CD4-positive, alpha-beta T cell treated with Interleukin-10 for 1 hour (primary cell): ENCODE measurements at regions not wholly inside any gene's neighbourhood (a gene's known extent, or its start where the extent isn't known, plus 50 kb on each side); places are given as distances from the start of the nearest gene placed in this dataset.

Source experiments
- DNase-seq: peaks from one replicate; pipeline ENCODE4 v3.0.0-alpha.2; 2020

DNA sequence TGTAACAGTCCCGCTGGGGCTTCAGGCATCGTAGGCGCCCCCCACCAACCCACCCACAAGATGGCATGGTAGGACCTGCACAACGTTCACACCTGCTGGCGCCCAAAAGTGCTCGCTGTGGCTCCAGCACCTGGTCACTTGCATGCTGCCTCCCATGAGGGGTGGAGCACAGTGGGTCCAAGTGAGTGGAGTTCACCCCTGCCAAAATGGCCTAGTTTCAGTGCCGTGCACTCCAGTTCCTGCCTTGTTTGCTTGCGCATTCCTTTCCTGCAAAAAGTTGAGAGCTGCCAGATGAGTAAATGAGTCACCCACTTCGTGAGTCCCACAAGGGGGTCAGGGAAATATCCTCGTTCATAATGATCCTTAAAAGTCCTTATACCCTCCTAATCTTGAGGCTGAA is 788.7 kb upstream of the DPPA4 start:
- DNase-seq = no peak

DNA sequence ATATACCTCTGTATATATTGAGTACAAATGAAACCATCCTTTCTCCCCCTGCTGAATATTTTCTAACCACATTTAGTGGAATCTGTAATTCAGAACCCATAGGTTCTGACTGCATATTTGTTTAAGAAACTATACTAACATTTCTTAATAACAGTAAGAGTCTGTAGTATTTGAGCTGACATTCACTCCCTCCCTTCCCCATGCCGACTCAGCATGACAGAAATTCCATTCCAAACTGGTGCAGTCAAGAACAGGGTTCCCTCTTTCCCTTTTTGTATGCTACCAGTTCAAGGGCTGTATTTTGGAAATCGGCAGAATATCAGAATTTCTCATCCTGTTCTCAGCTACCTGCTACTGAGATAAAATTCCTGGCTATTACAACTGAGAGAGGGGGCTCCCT is 796.6 kb upstream of the DPPA4 start:
- DNase-seq = no peak

DNA sequence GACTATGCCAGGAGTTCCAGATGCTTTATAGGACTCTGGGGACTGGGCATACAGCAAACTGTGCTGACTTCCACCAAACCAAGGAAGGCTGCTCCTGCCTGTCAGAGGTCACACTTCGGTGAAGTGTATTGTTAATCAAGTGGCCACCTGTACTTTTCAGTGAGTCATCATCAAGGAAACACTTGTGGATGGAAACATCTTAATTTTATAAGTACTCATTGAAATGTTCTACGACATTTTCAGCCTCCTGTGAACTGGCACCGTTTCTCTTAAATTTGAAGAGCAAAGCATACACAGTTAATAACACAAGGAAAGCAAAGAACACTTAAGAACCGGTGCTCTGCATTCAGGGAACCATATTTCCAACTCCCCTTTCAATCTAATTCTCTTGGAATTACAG is 801.7 kb upstream of the DPPA4 start:
- no peak for DNase-seq

DNA sequence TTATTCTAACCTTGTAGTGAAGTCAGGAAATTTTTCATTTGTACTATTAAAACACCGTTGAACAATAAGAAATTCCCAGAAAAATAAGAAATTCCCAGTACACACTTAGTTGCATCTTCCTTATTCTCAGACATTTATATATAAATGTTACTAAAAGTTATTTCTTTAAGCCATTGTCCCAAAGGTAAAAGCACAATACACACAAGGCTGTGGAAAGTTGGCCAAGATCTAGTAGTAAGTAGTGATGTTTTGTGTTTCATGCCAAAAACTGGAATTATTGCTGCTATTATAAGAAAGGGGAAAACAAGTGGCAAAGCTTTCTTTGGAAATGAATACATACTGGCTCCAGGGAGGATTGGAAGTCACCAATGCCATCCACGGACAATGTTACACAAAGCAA is 802.5 kb upstream of the DPPA4 start:
- no peak for DNase-seq

DNA sequence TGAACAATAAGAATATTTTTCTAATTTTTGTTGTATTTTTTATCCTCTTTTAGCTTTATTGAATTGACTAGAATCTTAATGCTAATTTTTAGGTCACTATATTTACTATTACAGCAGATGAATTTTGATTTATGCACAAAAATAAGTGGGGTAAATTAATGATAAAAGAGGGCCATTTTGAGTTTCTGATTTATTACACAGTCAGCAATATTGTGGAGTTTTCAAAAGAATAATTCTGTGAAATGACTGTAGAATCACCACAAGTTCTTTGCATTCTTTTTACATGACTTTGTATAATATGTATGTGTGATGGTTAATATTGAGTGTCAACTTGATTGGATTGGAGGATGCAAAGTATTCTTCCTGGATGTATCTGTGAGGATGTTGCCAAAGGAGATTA is 812.4 kb upstream of the DPPA4 start:
- no peak for DNase-seq

DNA sequence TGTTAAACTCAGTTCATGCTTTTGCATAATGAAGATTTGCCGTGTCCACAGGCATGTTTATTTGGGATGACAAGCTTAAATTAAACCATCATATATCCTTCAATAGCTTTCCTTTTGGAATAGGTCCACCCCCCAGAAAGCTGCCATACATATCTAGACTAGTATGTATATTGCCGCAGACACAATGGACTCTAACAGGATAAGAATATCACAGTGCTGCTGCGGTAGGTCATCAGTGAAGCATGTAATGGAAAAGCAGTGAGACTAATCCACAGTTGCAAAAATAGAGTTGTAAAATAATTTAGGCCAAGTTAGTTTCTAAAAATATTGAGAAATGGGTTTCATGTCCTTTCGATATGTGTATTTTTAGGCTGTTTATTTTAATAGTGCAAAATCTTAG is 819.9 kb upstream of the DPPA4 start:
- no peak for DNase-seq

DNA sequence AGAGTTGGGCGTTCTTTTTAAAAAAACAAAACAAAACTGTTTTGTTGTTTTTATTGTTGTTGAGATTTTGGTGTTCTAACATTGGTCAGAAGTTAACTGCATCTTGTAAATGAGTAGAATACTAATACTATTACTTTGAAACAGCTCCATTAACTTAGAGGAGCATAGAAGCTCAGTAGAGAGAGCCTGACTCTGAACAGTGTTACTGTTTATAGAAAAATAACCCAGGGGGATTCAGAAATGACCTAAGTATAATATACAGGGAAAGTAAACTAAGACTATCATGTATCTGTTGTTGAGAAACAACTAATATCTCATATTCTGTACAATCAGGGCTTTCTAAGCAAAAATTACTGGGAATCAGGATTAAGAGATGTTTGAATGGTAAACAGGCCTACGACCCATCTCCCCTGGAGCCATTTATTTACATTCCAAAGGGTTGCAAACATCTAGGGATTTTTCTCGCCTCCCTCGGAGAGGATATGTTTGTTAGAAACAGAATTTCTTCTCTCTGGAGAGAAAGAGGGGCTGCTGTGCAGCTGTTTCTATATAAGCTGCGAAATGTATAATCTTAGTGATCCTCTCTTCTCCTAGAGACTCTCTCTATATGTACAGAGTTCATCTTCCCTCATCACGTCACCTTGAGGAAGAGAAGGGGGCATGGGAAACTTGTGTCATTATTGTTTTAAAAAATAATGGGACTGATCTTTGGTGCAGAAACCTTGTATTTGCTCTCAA is 827.5 kb upstream of the DPPA4 start:
- no peak for DNase-seq

DNA sequence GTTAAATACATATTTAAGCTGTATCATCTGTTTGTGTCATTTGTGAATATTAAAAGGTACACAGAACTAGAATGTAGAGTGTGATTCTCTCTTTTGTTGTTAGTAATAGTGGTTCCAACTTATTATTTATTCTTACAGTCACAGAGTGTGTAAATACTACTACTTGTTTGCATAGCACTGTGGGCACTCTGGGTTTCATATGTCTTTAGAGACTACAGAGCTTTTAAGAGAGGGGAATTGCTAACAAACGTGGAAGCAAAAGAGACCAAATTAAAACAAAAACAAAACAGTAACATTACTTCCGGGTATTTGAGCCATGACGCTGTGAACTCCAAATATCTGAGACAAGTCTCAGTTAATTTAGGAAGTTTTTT is 828.0 kb upstream of the DPPA4 start:
- no peak for DNase-seq

DNA sequence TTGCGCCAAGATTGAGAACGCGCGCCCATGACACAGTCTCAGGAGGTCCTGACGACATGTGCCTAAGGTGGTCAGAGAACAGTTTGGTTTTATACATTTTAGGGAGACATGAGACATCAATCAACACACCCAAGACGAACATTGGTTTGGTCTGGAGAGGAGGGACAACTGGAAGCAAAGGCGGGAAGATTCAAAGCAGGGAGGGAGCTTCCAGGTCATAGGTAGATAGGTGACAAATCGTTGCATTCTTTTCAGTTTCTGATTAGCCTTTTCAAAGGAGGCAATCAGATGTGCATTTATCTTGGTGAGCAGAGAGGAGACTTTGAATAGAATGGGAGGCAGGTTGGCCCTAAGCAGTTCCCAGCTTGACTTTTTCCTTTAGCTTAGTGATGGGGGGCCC is 828.4 kb upstream of the DPPA4 start:
- no peak for DNase-seq

DNA sequence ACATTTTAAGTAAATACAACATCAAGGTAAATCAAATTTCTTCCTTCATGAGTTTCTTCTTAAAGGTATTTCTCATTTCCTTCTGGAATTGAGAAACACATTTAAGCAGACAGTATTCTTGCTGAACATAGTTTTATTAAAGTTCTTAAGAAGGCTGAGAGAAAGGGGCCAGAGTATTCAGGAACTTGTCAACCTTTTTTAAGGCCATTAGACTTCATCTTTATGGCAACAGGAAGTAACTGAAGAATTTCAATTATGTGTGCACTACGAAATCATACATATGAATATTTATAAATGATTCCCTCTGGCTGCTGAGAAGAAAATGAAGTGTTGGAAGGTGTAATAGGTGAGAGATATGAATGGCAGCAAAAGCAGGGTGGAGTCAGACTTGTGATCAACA is 829.4 kb upstream of the DPPA4 start:
- no peak for DNase-seq

DNA sequence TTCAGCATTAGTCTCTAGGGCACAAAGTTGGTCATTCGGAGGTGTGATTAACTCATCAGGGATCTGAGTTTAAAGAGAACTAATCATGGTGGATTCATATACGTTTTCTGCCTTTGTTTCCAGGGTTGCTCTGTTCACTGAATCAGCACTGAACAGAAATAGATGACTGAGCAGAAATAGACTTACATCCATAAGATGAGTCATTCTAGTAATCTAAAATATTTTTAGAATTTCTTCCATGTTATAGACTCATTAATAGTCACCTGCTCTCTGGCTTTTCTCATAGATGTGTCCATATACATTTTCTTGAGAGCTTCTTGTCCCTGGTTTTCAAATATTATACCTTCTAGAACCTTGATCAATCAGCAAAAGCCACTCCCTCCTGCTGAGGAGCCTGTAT is 837.6 kb upstream of the DPPA4 start:
- DNase-seq = no peak

DNA sequence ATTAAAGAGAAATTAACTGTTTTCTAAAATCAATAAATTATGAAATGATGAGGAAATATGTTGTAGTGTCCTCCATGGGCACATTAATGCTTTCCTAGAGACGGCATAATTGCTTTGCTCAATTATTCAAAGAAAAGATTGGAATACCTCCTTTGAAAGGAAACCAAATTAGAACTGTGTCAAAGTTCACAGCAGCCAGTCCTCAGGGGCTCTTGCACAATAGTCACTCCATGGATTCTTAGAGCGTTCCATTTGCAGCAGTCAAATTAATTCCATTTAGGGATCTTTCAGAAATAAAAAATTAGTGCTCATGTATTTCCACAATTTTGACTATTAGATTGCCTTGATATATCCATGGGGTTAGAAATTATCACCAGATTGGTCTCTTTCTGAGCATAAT is 841.6 kb upstream of the DPPA4 start:
- DNase-seq = no peak

DNA sequence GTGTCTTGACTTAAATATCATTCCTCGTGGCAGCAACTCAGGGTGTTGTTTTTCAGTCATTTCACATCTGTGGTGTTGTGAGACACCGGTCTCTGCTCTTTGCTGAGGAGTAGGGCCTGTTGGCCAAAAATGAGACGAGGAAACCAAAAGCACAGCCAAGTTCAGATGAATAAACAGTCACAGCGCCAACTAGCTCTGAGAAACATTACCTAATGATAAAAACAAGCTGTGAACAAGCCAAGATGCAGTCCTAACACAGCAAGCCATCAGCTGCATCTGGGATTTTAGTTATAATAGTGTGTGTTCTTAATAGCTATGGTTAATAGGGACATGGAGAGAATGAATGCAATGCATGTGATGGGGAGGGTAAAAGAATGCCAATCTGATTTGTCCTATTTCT is 843.4 kb upstream of the DPPA4 start:
- DNase-seq = no peak

DNA sequence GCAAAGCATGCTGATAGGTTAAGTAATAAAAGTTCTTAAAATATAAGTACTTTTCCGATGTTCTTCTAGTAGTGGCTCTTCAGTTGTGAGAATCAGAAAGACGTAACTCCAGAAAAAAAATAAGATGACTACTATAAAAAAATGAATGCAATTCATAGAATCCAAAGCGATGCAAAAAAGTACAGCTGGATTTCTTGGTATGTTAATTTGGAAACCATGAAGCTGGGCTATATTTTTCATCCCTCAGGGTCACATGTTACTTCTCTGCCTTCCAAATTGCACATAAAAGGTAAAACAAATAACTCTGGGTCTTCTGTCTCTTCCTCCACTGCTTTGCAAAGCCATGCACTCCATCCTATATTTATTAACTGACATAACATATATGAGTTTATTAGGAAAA is 843.9 kb upstream of the DPPA4 start:
- DNase-seq = no peak

DNA sequence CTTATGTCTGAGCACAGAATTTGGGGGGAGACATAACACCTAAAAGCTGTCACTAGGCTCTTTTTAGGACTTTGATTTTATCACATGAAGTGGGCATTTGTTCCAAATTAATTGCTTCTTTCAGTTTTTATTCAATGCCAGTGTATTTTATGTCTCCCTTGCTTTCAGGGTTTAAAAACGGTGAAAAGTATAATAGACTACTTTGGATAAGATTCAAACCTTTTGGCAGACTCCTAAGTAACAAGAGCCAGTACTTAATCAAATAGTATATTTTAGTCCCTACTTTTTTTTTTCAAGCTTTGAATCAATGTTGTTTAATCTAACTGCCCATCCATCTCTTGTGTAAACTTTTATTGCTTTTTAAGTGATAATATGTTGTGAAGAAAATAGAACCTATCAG is 847.2 kb upstream of the DPPA4 start:
- DNase-seq = no peak

DNA sequence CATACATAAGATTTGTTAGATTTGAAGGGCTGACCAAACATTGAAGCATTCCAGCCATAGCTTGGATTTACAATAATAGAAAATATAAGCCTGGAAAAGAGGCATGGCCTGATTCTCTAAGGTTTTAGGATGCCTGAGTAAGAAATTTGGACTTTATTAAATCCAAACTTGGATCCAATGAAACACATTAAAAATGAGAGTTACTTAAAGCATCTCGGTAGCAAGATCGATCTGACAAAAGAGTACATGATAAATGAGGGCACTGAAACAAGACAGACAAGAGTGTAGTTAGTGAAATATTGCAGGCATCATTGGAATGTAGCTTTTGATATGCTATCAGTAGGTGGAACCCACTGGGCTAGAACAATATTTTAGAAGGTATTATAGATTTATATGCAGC is 855.7 kb upstream of the DPPA4 start:
- no peak for DNase-seq

DNA sequence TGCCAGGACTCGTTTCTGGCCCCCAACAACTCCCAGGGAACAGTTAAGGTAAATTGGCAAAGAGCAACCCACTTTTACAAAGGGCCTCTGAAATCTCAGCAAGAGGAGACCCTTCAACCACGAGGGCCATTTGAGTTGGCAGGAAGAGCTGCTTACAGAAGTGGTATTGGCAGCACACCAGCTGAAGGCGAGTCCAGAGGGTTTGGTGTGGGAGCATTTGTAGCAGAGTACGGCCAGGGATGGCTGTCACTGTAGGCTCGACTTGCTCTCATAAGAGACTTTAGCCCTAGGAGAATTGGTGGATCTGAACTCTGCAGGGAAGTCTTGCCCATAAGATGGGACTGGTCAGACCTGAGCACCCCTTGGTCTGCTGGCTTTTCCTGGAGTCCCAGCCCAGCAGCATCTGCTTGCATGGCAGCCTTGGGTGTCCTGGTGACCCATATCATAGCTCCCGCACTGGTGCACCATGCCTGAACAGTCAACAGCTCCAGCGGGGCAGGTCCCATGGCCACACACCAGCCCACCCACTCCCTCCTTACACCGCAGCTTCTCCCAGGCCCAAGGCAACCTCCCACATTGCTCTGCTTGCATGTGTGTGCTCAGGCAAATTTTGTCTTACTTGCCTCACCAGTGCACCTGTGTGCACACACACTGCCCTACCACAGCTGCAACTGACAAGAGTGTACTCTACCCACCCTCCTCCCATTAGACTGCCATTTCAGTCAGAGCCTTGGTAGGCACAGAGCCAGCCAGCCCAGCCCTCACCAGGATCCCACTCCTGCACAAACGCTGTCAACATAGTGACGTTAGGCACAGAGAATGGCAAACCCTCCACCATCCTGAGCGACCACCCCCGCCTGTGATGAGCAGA is 861.6 kb upstream of the DPPA4 start:
- no peak for DNase-seq

DNA sequence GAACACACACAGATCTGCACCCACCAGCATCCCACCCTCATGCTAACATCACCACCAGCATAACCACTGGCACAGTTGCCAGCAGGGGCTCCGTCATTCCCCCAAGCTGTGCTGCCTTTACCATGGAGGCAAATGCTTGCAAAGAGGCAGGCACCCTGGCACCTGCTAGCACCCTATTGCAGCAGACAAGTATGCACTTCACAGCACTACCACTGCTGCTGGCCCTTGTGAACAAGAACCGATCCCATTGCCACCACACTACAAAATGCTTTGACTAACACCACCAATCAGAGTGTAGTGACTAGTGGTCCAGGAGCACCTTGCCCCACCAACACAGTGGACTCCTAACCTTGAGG is 862.2 kb upstream of the DPPA4 start:
- DNase-seq = no peak

DNA sequence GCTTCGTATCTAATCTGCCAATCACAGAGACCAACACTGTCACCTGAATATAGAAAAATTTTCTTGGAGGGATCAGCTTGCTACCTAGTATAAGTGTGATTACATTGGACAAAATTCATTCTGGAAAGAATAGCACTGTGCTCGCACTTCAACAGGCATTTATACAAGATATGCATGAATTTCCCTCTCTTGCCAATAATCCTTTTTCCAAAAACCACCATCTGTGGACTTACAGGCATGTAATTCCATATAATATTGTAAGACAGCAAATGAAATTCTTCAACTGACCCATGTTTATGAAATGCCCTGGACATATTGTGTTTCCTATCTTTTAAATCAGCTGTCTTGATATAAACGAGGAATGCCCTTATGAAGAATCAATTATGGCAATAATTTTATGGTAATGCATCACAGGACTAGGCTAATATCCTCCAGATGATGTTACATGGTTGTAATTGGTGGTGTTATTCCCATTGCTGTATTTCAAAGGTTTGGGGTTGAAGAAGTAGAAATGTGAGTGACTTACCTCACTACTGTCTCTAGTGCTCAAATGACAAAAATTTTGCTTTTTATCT is 861.4 kb upstream of the NECTIN3 start:
- no peak for DNase-seq

DNA sequence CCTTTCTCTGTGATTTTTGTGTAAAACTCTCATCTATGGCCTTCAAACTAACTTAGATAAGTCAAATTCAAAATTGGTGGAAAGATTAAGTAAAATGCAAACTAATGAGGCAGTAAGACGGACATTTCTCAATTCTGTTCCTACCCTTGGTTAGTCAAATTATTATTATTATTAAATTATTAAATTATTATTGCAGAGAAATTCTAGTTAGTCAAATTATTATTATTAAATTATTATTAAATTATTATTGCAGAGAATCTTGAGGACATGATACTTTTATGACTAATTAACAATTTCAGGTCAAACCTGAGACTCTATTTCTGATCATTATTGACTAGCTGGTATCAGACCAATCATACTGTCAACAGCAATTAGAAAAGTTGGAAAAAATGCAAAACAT is 845.0 kb upstream of the NECTIN3 start:
- DNase-seq = no peak

DNA sequence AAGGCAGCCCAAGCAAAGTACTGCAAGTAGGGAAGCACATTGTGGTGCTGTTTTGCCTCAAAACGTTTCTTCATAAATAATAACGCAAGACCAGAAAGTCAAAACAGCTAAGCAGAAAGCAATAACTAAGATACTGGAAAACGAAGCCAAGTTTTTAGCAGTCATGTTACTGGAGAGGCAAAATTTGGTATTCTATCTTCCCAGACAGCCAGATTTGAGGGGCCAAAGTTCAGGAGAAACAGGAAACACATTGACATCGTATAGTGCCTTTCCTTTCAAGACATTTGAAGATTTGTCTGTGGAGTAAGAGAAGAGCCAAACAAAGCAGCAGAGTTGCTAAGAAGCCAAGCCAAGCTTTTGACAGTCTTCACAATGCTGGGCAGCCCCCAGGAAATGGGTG is 843.6 kb upstream of the NECTIN3 start:
- DNase-seq = no peak

DNA sequence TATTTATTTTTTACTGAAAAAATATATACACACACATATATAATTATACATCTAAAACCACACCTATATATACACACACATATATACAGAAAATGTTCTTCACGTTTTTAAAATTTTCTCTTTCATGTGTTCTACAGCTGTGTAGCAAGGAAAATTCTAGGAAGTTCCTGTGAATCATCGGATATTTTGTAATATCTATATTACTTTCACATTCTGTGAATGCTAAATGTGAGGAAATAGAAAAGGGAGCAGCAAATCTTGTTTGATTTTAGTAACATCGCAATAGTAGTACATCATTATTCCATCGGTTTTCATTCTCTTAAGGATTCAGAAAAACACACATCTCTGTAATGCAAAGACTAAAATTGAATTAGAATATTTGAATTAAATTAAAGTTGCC is 836.8 kb upstream of the NECTIN3 start:
- no peak for DNase-seq

DNA sequence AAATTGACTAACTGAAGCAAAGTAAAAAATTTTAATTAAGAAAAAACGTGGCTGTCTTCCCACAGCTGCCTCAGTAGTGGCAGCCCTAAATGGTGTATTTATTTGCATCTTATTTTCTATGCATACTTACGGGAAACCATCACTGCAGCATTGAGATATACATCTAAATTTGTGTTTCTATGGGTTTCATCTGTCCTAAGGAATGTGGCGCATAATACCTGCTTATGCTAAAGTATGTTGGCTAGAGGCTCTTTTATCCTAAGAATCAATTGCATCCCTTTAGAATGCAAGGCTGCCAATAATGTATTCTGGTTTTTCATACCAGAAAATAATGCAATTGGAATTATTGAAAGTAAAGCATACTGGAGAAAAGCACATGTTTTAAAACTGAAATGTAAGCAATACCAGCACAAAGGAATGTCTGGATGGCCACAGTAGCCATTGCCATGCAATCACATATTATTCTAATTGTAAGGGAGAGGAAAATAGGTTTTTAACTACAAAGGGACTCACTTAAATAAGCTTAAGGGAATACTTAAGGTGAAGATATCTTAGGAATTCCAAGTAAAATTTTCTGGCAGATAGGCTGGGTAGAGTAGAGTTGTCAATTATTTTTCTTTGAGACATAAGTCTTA is 834.5 kb upstream of the NECTIN3 start:
- no peak for DNase-seq

DNA sequence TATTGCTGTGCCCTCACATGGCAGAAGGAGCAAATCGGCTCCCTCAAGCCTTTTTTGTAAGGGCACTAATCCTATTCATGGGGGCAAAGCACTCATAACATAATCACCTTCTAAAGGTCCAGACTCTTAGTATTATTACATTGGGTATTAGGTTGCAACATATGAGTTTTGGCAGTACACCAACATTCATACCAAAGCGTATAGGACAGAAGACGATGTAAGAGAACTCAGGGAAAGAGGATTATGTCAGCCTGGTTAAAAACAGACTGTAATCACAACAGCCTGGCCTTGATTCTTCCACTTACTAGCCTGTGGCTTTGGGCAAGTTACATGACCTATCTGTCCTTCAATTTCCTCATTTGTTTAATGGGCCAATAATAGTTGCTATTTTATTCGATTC is 828.5 kb upstream of the NECTIN3 start:
- no peak for DNase-seq
